Lower lobe of right lung (tissue), 2 donors: ENCODE measurements at regions not wholly inside any gene's neighbourhood (a gene's known extent, or its start where the extent isn't known, plus 50 kb on each side); places are given as distances from the start of the nearest gene placed in this dataset.
A peak's percentile ranks its signal among the peaks of the same experiment; 100 is the strongest.

Experiments used
- ATAC-seq, 2 donors: fragments of 200-7000 bp; cut with Tn5 transposase; one replicate each; pipeline ENCODE4 v1.9.1; 2020 to 2022; ENCODE audit warnings: mild to moderate bottlenecking in 2 of 2, moderate library complexity in 2 of 2
- DNase-seq: peaks from one replicate; pipeline ENCODE4 v3.0.0-alpha.2; 2020
- H3K27ac ChIP-seq: fragments of 200-600 bp; one replicate; pipeline ENCODE4 v1.8.0; 2022
- H3K27me3 ChIP-seq: fragments of 200-600 bp; one replicate; pipeline ENCODE4 v1.8.0; 2022; ENCODE audit warnings: low read depth
- H3K36me3 ChIP-seq: fragments of 200-600 bp; one replicate; pipeline ENCODE4 v1.8.0; 2022; ENCODE audit warnings: mild to moderate bottlenecking
- H3K4me1 ChIP-seq: fragments of 200-600 bp; one replicate; pipeline ENCODE4 v1.8.0; 2022
- H3K4me3 ChIP-seq: fragments of 200-600 bp; one replicate; pipeline ENCODE4 v1.8.0; 2022; ENCODE audit warnings: mild to moderate bottlenecking
- H3K9me3 ChIP-seq: fragments of 200-600 bp; one replicate; pipeline ENCODE4 v1.8.0; 2022
- CTCF ChIP-seq: fragments of 200-600 bp; IDR thresholded peaks from one replicate; pipeline ENCODE4 v1.8.0; 2022; ENCODE audit warnings: antibody characterized with exemption, mild to moderate bottlenecking
- intact Hi-C: fragments of 100-400 bp; cut with DNase I; formaldehyde crosslinking; loops from one replicate; pipeline ENCODE4 v1.11.0; 2022
- donor health status: DM: no; HTN: yes; CAD: no; lungs with severe emphysema.

- H3K9me3 ChIP-seq, result no peaks in the 10 kb centered on the region
- TF ChIP-seq CTCF, result no peak
- ATAC-seq (no peak), DNase-seq (no peak)
- no peak overlapping the region for H3K27ac ChIP-seq
- H3K4me1 ChIP-seq, result peaks cover 3% of the 10 kb centered on the region
- intact Hi-C loops, result no loop called here
- H3K4me3 ChIP-seq, result no peak overlapping the region
- H3K27me3 ChIP-seq, result no peaks in the 10 kb centered on the region
- no peaks in the 10 kb centered on the region for H3K36me3 ChIP-seq
Measured at GRCh38 chr21:35510294-35510693, 461.2 kb upstream of the RUNX1 start.

DNA sequence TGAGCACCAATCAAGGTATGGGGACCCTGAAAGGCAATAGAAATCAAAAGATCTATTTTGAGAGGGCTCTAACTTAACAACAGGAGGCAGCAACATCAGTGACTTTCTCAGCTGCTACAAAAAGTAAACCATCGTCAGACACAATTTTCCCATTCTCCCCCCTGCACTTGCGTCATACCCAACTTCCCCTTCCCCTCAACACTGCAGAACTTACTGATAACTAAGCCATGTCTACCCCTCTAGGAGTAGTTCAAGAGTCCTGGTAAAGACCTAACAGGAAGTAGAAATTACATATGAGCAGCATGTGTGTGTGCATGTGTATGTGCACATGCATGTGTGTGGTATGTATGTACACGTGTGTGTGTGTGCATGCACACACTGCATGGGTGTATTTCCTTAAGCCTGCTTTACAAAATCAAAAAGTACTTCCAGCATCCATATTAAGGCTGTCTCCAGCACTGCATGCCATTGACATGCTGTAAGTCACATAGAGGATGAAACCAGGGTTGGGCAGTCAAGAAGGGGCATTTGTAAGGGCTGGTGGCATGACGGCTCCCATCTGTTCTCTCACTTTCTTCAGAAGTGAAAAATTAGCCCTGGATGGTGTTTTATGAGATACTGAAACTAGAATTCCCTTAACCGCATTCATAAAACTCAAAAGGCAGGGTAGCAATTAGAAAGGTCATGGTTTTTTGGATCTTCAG is 460.1 kb upstream of the RUNX1 start:
- H3K27ac ChIP-seq, result peak overlapping the region; percentile 33
- intact Hi-C loops, result no loop called here

GRCh38 chr21:35508139-35508888 is 459.2 kb upstream of the RUNX1 start:
- TF ChIP-seq CTCF, result peak; percentile 40
- peak overlapping the region; percentile 33 for H3K27ac ChIP-seq
- no peak overlapping the region for H3K4me3 ChIP-seq
- H3K9me3 ChIP-seq, result no peaks in the 10 kb centered on the region
- no peaks in the 10 kb centered on the region for H3K36me3 ChIP-seq
- DNase-seq, result peak; percentile 84
- no peaks in the 10 kb centered on the region for H3K27me3 ChIP-seq
- intact Hi-C loops, result no loop called here
- H3K4me1 ChIP-seq, result peaks cover 22% of the 10 kb centered on the region
- peak; percentile 83 to 90 for ATAC-seq

More for the DNA sequence above, 460.1 kb upstream of the RUNX1 start:
- Histone ChIP-seq H3K27me3 (no peaks in the 10 kb centered on the region), H3K4me1 (peaks cover 14% of the 10 kb centered on the region), H3K36me3 (no peaks in the 10 kb centered on the region), H3K9me3 (no peaks in the 10 kb centered on the region), H3K4me3 (no peak overlapping the region)
- TF ChIP-seq CTCF, result no peak
- ATAC-seq (peak; percentile 56 to 67), DNase-seq (no peak)

GRCh38 chr21:35507181-35507759 is 458.2 kb upstream of the RUNX1 start:
- H3K27ac ChIP-seq, result no peak overlapping the region
- DNase-seq (no peak), ATAC-seq (no peak)
- no peaks in the 10 kb centered on the region for H3K27me3 ChIP-seq
- TF ChIP-seq CTCF, result no peak
- H3K36me3 ChIP-seq, result no peaks in the 10 kb centered on the region
- H3K4me3 ChIP-seq, result no peak overlapping the region
- intact Hi-C loops, result no loop called here
- H3K9me3 ChIP-seq, result no peaks in the 10 kb centered on the region
- peaks cover 26% of the 10 kb centered on the region for H3K4me1 ChIP-seq

DNA sequence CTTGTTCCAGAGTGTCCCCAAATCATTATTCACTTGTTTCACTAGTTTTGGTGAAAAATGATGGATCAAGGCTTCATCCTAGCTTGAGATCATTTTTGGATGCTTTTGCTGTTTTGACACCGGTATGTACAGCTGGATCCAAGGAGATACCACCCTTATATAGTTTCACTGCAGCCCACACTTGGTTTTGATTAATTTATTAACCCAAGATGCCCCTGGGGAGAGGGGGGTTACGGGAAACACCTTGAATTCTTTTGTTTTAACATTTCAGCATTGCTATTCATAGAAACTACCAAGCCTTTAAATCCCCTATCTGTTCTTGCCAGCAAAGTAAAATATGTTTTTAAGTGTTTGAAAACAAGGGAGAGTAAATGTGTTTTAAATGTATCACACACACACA is 457.7 kb upstream of the RUNX1 start:
- DNase-seq (no peak), ATAC-seq (no peak)
- Histone ChIP-seq H3K4me3 (no peak overlapping the region), H3K36me3 (no peaks in the 10 kb centered on the region), H3K9me3 (no peaks in the 10 kb centered on the region), H3K27me3 (no peaks in the 10 kb centered on the region), H3K4me1 (peaks cover 26% of the 10 kb centered on the region), H3K27ac (no peak overlapping the region)
- intact Hi-C loops, result no loop called here
- TF ChIP-seq CTCF, result no peak
